SJSA1 (cell line): ENCODE measurements at regions not wholly inside any gene's neighbourhood (a gene's known extent, or its start where the extent isn't known, plus 50 kb on each side); places are given as distances from the start of the nearest gene placed in this dataset.
"Not testable (repeated sequence)": the region's sequence is repeated elsewhere in the genome, so short reads cannot be mapped to it uniquely, and the experiment has no call there.

Experiments
- DNase-seq, 2 experiments: peaks; one replicate each; pipeline ENCODE4 v3.0.0-alpha.2; 2015 to 2020; ENCODE audit warnings: low spot score in 2 of 2, low read depth in 1 of 2
- H3K27ac ChIP-seq: fragments of 250-450 bp; sonication (Bioruptor Pico); 2 replicates; pipeline ENCODE4 v1.5.1; 2020; ENCODE audit warnings: mild to moderate bottlenecking, moderate library complexity
- H3K27me3 ChIP-seq: fragments of 250-450 bp; sonication (Bioruptor Pico); replicated peaks from 2 replicates; pipeline ENCODE4 v1.5.1; 2020; ENCODE audit warnings: mild to moderate bottlenecking, moderate library complexity
- H3K36me3 ChIP-seq: fragments of 250-450 bp; sonication (Bioruptor Pico); 2 replicates; pipeline ENCODE4 v1.5.1; 2020; ENCODE audit warnings: mild to moderate bottlenecking
- H3K4me1 ChIP-seq: fragments of 250-450 bp; sonication (Bioruptor Pico); replicated peaks from 2 replicates; pipeline ENCODE4 v1.6.1; 2021; ENCODE audit warnings: mild to moderate bottlenecking
- H3K4me3 ChIP-seq: fragments of 250-450 bp; sonication (Bioruptor Pico); 2 replicates; pipeline ENCODE4 v1.5.1; 2020; ENCODE audit warnings: mild to moderate bottlenecking
- H3K9me3 ChIP-seq: fragments of 250-450 bp; sonication (Bioruptor Pico); replicated peaks from 2 replicates; pipeline ENCODE4 v1.5.1; 2020; ENCODE audit warnings: mild to moderate bottlenecking

DNA sequence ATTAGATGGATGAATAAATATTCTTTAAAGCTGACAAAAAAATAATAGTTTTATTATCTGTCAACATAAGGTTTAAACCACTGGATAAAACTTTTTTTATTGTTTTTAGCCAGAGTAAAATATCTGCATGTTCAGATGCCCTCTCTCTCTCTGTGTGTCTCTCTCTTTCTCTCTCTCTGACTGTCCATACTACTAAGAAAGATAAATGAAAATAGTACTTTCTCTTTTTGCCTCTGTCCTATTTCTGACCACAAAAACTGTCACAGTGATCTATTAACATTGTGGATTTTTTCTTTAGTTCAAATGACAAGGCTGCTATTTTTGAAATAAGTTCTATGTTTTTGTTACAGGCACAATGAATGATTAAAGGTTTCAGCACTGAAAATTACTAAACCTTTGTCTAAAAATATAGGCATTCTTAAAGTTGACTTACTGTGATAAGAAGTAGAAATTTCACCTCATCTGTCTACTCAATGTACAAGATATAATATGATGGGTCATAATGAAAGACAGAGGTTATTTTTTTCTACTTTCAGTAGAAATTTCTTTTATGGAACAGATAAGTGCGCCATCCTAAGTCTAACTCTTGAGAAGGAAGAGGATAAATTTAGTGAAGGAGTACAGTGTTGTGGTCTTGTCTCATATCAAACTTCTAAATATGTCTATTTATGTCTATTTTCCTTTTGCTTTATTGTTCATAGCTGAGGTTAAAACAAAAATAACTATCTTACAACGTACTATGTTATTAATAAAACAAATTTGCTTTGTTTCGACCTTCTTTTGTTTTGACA is 341.9 kb upstream of the EYS start:
- H3K9me3 ChIP-seq: peaks cover 8% of the 10 kb centered on the region; the same call in 1 of the 2 replicates
- no peaks in the 10 kb centered on the region for H3K27me3 ChIP-seq
- H3K27ac ChIP-seq: no peak overlapping the region
- H3K36me3 ChIP-seq: no peaks in the 10 kb centered on the region
- H3K4me3 ChIP-seq: no peak overlapping the region
- no peaks in the 10 kb centered on the region for H3K4me1 ChIP-seq
- DNase-seq: no peak

DNA sequence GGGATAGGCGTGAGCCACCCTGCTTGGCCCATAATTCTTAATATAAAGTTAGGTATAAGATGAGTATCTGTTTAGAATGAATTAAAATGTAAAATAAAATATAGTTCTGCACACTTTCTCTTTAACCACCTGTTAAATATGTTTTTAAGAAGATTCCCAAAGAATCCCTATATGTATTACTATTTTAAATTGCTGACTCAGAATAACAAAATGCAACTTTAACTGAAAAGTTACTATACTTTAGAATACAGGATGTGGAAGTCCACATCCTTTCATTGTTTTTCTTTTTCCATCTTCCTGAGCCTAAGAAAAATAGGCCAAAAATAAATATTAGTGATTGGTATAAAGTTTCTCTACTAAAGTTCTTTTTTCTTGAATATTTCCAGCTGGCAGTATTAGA is 325.6 kb upstream of the EYS start:
- no peak overlapping the region for H3K27ac ChIP-seq
- H3K4me1 ChIP-seq: no peaks in the 10 kb centered on the region
- H3K36me3 ChIP-seq: no peaks in the 10 kb centered on the region
- H3K27me3 ChIP-seq: no peaks in the 10 kb centered on the region
- H3K9me3 ChIP-seq: no peaks in the 10 kb centered on the region; the same call in 1 of the 2 replicates
- DNase-seq: no peak
- H3K4me3 ChIP-seq: no peak overlapping the region

DNA sequence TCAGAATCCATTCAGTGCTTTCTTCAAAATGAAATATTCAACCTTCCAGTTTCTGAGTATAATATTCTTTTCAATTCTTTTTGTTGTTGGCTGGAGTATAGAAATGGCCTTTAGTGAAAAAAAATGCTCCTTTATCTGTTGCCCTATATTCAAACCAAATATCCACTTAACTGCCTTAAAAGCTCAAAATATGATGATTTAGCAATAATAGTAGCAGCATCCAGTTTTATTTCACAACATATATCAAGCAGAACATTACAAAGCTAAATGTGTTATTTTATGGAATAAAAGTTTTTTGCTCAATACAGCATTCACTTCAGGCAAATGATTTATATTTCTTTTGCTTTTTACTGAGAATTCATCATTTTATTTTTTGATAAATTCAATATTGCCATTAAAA is 322.4 kb upstream of the EYS start:
- Histone ChIP-seq H3K4me1 (no peaks in the 10 kb centered on the region), H3K4me3 (no peak overlapping the region), H3K9me3 (no peaks in the 10 kb centered on the region), H3K27ac (no peak overlapping the region), H3K27me3 (no peaks in the 10 kb centered on the region), H3K36me3 (no peaks in the 10 kb centered on the region)
- DNase-seq: no peak

- no peak overlapping the region for H3K4me3 ChIP-seq
- H3K4me1 ChIP-seq: no peaks in the 10 kb centered on the region
- H3K9me3 ChIP-seq: no peaks in the 10 kb centered on the region; the same call in 1 of the 2 replicates
- no peaks in the 10 kb centered on the region for H3K36me3 ChIP-seq
- no peak for DNase-seq
- H3K27ac ChIP-seq: no peak overlapping the region
- no peaks in the 10 kb centered on the region for H3K27me3 ChIP-seq
These were observed 292.3 kb upstream of the EYS start for GRCh38 chr6:65999288-65999791.

DNA sequence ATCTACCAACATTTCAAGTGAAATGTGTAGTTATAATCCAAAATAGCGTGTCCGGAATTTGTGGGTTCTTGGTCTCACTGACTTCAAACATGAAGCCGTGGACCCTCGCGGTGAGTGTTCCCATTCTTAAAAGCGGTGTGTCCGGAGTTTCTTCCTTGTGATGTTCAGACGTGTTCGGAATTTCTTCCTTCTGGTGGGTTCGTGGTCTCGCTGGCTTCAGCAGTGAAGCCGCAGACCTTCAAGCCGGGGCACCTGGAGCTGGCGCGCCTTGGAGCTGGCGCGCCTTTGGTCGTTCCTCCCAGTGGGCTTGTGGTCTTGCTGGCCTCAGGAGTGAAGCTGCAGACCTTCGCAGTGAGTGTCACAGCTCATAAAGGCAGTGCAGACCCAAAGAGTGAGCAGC is 291.5 kb upstream of the EYS start:
- Histone ChIP-seq H3K27ac (no peak overlapping the region), H3K9me3 (no peaks in the 10 kb centered on the region; the same call in 1 of the 2 replicates), H3K36me3 (no peaks in the 10 kb centered on the region), H3K27me3 (no peaks in the 10 kb centered on the region), H3K4me3 (no peak overlapping the region), H3K4me1 (no peaks in the 10 kb centered on the region)
- no peak for DNase-seq

DNA sequence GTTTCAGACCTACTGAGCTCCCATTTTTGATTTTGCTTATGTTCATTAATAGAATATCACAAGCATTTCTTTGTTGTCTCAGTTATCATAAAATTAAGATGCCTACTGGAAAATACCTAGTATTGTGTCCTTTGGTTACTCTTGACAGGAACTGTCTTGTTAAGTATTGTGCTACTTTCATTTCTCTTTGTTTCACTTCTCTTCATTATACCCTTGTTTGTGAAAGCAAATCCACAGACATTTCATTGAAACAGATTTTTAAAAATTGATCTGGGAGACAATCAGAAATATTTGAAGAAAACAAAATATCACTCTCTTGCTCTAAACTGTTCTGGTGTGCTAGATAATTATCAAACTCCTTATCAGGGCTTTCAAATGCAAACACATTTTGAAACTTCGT is 290.5 kb upstream of the EYS start:
- Histone ChIP-seq H3K27ac (no peak overlapping the region), H3K4me3 (no peak overlapping the region), H3K9me3 (no peaks in the 10 kb centered on the region; the same call in 1 of the 2 replicates), H3K36me3 (no peaks in the 10 kb centered on the region), H3K27me3 (no peaks in the 10 kb centered on the region), H3K4me1 (no peaks in the 10 kb centered on the region)
- no peak for DNase-seq

GRCh38 chr6:65996096-65996495 is 289.1 kb upstream of the EYS start:
- DNase-seq: no peak
- Histone ChIP-seq H3K27ac (no peak overlapping the region), H3K4me3 (no peak overlapping the region), H3K4me1 (no peaks in the 10 kb centered on the region), H3K9me3 (no peaks in the 10 kb centered on the region; the same call in 1 of the 2 replicates), H3K27me3 (no peaks in the 10 kb centered on the region), H3K36me3 (no peaks in the 10 kb centered on the region)

DNA sequence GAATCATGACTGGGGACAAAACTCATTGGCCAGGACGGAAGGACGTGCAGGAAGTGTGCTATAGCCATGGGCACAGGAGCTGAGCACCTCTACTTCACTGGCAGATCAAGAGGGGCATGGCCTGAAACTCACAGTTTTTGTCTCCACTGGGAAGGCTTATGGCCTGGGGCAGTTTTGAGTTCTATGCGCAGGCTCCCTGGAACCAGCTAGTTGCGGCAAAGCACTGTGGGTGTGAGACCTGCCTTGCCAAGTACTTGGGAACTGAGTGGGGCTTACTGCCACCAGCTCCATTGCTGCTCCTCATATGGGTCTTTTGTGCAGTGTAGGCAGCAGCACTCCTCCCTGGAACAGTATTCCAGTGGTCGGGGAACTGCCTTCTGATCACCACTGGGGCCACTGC is 282.6 kb upstream of the EYS start:
- no peak for DNase-seq
- Histone ChIP-seq H3K9me3 (no peaks in the 10 kb centered on the region), H3K4me1 (no peaks in the 10 kb centered on the region), H3K36me3 (no peaks in the 10 kb centered on the region), H3K27me3 (no peaks in the 10 kb centered on the region), H3K27ac (no peak overlapping the region), H3K4me3 (no peak overlapping the region)

GRCh38 chr6:65988006-65988405 is 281.0 kb upstream of the EYS start:
- no peaks in the 10 kb centered on the region for H3K9me3 ChIP-seq
- no peaks in the 10 kb centered on the region for H3K27me3 ChIP-seq
- H3K27ac ChIP-seq: no peak overlapping the region
- no peak overlapping the region for H3K4me3 ChIP-seq
- DNase-seq: no peak
- no peaks in the 10 kb centered on the region for H3K4me1 ChIP-seq
- no peaks in the 10 kb centered on the region for H3K36me3 ChIP-seq

DNA sequence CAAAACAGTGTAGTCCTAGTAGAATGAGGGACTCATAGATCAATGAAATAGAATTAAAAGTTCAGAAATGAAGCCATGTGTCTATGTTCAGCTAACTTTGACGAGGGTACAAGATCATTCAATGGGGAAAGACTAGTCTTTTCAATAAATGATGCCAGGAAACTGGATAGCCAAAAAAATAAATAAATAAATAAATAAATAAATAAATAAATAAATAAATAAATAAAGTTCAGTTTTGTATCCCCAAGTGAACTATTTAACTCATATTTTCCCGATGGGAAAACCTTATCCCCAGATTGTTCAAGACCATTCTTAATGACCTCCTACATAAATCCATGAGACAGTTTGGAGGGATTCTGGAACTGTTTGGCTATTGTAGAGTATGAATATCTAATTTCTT is 277.1 kb upstream of the EYS start:
- Histone ChIP-seq H3K36me3 (no peaks in the 10 kb centered on the region), H3K4me3 (no peak overlapping the region), H3K9me3 (no peaks in the 10 kb centered on the region), H3K27me3 (no peaks in the 10 kb centered on the region), H3K4me1 (no peaks in the 10 kb centered on the region), H3K27ac (no peak overlapping the region)
- no peak for DNase-seq

DNA sequence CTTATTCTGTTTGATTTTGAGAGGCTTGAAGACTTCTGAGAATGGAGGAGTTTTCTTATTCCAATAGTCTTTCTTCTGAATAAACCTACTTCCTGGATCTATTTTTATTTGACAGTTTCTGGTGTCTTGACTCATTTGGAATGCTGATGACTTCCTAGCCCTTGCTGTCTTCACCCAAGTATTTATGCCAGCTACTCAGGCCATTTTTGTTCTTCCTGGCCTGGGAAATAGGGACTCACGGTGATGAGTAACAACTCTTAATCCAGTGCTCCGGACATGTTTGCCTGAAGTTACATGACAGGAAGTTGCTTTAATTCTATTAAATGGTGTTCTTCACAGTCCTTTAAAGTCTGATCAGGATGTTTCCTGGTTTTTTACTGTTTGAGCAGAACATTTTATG is 272.1 kb upstream of the EYS start:
- Histone ChIP-seq H3K36me3 (no peaks in the 10 kb centered on the region), H3K4me1 (no peaks in the 10 kb centered on the region), H3K4me3 (no peak overlapping the region), H3K27ac (no peak overlapping the region), H3K27me3 (no peaks in the 10 kb centered on the region), H3K9me3 (no peaks in the 10 kb centered on the region)
- DNase-seq: no peak

GRCh38 chr6:65971252-65971651 is 264.2 kb upstream of the EYS start:
- H3K4me1 ChIP-seq, H3K36me3 ChIP-seq, DNase-seq, H3K9me3 ChIP-seq, H3K27ac ChIP-seq, H3K4me3 ChIP-seq, H3K27me3 ChIP-seq: not testable (repeated sequence)

DNA sequence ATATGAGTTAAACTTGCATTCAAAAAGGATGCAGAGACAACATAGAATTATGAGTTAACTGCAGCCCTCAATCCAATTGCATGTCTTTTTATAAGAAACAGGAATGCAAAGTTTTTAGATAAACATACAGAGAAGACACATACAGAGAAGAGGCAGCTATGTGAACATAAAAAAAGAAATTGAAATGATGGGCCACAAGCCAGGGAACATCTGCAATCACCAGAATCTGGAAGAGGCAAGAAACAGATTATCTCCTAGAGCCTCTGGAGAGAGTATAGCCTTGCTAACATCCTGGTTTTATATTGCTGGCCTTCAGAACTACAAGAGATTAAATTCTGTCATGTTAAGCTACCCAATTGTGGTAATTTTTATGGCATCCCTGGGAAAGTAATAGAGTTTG is 257.2 kb upstream of the EYS start:
- Histone ChIP-seq H3K27ac (no peak overlapping the region), H3K9me3 (peaks cover 4% of the 10 kb centered on the region; the same call in 1 of the 2 replicates), H3K4me1 (no peaks in the 10 kb centered on the region), H3K36me3 (no peaks in the 10 kb centered on the region), H3K27me3 (no peaks in the 10 kb centered on the region), H3K4me3 (no peak overlapping the region)
- no peak for DNase-seq

DNA sequence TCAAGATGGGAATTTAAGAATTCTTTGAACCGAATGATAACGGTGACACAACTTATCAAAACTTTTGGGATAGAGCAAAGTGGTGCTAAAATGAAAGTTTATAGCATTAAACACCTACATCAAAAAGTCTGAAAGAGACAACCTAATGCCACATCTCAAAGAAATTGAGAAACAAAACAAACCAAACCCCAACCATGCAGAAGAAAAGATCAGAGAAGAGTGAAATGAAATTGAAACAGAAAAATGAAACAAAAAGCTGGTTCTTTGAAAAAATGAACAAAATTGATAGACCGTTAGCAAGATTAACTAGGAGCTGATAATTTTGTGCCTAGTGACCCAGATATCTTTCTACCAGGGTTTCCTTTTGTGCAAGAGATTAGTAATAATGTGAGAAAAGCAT is 248.0 kb upstream of the EYS start:
- Histone ChIP-seq H3K27me3 (no peaks in the 10 kb centered on the region), H3K4me1 (no peaks in the 10 kb centered on the region), H3K36me3 (no peaks in the 10 kb centered on the region), H3K4me3 (no peak overlapping the region), H3K27ac (no peak overlapping the region), H3K9me3 (0 out of 2 replicates have a peak, but pooled peaks cover 4% of the 10 kb centered on the region)
- DNase-seq: no peak

DNA sequence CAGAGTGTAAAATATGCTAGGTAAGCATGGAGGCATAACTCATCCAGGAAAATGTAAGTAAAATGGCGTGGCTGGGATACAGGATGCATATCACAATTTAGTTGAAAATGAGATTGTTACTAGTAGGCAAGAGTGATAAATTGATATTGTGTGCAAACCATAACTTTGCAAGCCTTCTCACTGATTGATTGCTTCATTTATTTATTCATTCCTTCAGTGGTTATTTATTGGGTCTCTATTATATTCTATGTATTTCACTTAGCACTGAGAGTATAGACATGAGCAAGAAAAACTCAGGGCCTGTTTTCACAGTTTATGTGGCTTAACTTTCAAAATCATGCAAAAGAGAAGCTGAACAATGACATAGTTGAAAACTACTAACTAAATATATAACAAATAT is 241.0 kb upstream of the EYS start:
- H3K36me3 ChIP-seq: no peaks in the 10 kb centered on the region
- H3K4me1 ChIP-seq: no peaks in the 10 kb centered on the region
- no peaks in the 10 kb centered on the region for H3K27me3 ChIP-seq
- no peak overlapping the region for H3K27ac ChIP-seq
- H3K9me3 ChIP-seq: no peaks in the 10 kb centered on the region
- H3K4me3 ChIP-seq: no peak overlapping the region
- DNase-seq: no peak
